ENCODE measurements at regions not wholly inside any gene's neighbourhood (a gene's known extent, or its start where the extent isn't known, plus 50 kb on each side); places are given as distances from the start of the nearest gene placed in this dataset.

- DNase-seq = no peak
Observed at GRCh38 chr14:86902176-86902950, 1090.6 kb downstream of the GALC start.

DNA sequence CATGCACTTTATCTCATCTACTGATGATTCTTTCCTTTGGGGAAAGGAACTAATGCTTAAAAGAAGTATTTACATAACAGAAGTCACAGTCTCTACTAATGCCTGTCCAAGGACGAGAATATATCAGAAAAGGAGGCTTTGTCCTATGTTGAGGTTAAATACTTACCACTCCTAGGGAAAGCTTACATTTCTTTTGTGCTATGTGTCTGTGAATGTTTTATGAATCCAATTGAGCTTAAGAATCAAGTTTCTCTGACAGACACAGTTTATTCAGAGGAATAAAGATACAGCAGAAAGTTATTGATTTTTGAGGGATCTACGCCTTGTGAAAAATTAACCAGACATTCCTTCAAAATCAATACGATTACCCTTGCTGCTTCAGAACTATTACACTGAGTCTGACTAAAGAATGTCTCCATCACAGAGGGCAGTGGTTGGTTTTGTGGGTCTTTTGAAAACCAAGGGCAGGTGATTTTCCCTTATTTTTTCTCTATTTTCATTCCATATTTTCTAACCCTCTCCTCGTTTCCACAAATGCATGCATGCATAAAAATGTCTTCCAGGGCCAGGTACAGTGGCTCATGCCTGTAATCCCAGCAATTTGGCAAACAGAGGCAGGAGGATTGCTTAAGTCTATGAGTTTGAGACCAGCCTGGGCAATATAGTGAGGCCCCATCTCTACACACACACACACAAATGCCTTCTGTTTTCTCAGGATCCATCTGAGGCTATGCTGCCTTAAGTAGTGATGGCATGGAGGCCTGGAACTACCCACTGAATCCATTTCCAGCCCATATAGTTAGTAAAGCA lies 1095.1 kb downstream of the GALC start:
- DNase-seq = no peak

DNA sequence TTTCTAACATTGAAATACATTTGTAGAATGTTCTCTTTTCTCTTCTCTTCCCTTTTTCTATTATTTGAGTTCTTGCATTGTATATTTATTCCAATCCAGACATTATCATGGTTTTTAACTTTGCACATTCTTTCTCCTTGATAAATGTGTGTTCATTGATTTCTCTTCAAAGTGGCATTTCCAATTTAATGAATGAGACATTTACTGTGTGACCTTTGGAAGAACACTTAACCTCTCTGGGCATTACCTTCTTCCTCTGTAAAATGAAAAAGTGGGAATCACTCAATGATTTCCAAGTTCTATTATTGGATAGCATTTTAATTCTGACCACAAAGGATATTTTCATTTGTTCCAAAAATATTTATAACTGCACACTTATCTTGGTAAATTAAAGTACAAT lies 1095.8 kb downstream of the GALC start:
- DNase-seq = no peak

- DNase-seq = no peak
Observed at GRCh38 chr14:86896701-86897100, 1096.3 kb downstream of the GALC start.

- DNase-seq = no peak
Observed at GRCh38 chr14:86892152-86892956, 1100.6 kb downstream of the GALC start.

DNA sequence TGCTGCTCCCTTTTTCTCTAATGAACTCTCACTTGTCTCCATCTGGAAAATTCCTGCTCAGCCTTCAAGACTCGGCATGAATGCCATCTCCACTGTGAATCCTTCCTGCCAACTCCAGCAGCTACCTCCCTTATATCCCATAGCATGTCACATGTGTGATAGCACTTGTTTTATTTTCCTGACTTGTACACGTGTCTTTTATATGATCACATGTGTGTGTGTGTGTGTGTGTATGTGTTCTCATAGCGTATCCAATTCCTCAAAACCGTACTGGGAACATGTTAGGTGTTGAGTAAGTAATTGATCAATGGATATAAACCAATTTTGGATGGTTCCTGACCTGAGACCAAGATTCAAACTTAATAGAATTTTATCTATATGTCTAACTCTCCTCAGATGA lies 1107.7 kb downstream of the GALC start:
- DNase-seq = no peak

DNA sequence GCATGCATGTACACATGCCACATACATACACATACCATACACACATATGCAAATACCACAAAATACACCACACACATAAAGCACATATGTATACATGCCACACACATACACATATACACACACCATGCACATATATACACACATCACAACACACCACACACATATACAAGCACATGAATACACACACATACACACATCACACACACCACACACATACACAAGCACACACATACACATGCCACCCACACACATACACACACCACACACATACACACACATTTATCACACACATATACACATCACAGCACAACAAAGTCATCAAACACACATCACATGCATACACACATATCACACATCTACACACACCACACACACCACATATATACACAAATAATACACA lies 1108.5 kb downstream of the GALC start:
- no peak for DNase-seq

DNA sequence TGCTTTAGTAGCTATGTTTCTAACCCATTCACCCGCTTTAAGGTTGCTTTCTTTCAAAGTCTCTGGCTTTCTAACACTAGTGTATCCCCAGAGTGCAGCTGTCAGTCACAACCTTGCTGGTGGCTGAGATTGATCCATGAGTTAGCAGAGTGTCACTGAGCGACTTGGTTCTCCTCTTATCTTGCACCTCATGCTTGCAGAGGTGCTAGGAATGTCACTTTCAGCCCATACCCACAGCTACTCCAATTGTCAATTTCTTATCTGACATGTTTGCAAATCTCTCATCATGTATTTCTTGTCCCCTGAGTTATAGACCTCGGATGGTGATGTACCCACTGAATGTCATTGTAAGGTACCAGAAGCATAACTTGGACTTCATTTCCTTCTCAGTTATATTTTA lies 1110.2 kb downstream of the GALC start:
- DNase-seq = no peak

GRCh38 chr14:86865934-86866333 lies 1127.0 kb downstream of the GALC start:
- DNase-seq = no peak

DNA sequence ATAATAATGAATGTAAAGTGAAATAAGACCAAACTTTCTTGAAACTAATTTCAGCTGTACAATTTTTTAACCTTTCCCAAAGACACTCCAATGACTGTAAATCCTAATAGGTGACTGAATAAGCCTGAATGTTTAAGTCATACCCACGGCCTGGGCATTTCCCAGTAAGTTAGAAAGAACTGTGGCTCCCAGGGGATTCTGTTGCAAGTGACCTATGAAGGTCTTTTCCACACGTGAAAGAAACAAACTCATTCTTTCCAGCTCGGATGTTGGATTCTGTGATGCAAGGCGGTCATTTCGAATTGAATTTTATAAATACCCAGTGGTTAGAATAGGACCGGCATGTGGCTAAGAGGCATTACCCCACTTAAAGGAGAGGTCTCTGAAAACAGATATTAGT lies 1134.4 kb downstream of the GALC start:
- no peak for DNase-seq

DNA sequence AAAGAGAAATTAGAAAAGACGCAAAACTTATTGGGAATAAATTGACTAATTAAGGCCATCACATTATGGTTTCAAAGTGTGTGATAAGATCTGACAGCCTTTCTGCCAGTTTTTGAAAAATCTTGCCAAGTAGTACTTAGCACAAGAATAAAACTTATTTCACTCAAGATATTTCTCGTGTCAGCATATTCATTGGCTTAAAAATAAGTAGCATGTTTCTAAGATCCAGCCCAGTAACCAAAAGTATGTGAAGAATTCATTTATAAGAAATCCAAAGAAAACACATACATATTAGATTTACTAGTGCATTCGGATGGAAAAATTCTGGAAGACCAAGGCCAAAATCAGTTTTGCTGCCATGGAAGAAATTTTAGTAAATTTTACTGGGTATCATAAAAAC lies 1135.0 kb downstream of the GALC start:
- DNase-seq = peak; percentile 9

- no peak for DNase-seq
Observed at GRCh38 chr14:86852530-86852929, 1140.5 kb downstream of the GALC start.

GRCh38 chr14:86847140-86847539 lies 1145.8 kb downstream of the GALC start:
- DNase-seq = no peak

- no peak for DNase-seq
Observed at GRCh38 chr14:86838363-86838762, 1154.6 kb downstream of the GALC start.

DNA sequence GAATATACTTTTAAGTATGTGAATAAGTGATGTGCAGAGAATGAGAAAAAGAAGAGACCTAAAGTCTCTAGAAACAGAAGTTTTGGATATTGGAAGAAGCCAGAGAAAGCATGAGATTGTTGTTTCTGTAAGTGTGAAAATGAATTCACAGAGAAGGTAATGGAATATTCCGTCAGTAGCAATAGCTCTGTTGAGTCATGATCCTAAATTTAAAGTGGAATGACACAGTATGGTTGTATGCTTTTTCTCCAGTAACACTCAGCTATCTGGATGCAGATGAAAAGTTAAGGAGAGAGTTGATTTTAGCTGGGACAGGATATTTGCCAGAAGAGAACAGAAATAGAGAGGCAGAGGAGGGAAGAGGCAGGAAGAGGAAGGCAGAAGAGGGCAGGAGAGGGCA lies 1166.3 kb downstream of the GALC start:
- DNase-seq = no peak

DNA sequence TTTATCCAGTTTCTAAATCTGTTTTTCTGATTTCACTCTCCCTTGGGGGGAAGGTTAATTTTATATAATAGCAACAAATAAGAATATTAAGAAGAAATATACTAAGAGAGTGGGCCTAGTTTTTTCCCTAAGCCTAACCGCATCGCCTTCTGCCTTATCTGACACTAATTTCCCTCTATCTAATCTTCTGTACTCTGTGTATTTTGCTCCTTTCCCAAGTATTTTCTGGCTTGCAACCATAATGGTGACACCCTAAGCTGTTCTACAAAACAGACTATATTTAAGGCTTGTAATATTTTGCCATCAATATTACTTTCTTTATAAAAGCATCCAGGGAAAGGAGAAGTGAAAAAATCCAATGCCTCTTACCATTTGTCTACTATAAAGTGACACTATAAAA lies 1168.8 kb downstream of the GALC start:
- no peak for DNase-seq

DNA sequence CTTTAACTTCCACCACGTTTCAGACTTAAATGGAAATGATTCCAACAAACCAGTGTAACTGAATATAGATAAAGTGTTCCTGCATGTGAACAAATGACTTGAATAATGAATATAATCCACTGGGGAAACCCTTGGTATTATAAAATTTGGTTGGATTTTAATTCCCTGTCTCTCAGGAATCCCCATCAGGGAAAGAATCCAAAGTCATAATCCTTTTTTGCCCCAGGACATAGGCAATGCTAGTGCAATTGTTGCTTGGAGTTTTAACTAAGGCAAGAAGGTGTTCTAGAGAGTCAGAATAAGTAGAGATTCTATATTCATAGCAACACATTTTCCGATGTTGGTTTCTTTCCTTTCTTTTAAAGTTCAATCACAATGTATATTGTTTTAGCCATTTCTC lies 1169.4 kb downstream of the GALC start:
- DNase-seq = no peak

DNA sequence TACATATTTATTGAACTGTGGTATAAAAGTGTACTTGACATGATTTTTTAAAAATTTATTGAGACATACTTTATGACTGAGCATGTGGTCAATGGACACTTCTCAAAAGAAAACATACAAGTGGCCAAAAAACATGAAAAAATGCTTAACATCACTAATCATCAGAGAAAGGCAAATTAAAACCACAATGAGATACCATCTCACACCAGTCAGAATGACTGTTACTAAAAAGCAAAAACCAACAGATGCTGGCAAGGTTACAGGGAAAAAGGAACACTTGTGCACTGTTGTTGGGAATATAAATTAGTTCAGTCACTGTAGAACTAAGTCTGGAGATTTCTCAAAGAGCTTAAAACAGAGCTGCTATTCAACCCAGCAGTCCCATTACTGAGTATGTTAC lies 1177.6 kb downstream of the GALC start:
- no peak for DNase-seq

DNA sequence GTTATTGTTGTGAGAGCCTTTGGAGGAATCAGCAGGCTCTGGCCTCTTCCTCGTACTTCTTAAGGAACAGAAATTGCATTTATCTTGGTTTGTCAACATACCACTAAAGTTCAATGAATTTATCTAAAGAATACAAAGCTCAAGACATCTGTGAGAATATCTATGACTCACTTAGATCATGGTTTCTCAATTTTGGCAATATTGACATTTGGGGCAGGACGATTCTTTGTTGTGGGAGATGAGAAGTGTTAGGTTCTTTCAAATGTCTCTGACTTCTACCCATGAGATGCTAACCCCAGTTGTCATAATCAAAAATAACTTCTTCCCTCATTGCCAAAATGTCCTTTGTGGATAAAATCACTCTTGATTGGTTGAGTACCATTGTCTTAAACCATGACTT lies 1190.3 kb downstream of the GALC start:
- DNase-seq = no peak

DNA sequence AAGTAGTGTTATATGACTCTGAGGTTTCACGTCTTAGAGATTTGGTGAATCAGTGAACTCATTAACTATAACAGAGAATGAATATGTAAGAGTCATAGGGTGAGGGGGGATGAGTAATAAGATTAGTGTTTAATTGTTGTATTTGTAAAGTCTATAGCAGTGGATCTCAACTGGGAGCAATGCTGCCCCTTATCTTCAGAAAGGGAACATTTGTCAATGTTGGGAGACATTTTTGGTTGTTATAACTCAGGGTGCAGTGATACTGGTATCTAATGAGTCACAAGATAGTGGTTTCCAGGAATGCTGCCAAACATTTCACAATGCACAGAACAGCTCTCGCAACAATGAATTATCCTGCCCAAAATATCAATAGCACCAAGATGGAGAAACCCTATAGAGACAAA lies 1193.7 kb downstream of the GALC start:
- DNase-seq = no peak

- DNase-seq = no peak
Observed at GRCh38 chr14:86798330-86798729, 1194.7 kb downstream of the GALC start.

DNA sequence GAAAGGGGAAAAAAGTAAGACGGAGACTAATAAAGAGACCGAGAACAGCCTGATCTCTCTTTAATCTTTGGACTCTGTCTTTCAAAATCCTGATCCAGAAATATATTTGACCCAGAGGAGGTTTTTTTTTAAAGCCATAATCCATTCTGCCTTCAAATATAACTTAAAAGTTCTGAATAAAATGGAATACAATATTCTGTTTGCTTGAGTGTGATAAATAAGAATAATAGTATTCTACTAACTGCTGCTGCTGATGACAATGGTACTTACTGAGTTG lies 1196.0 kb downstream of the GALC start:
- DNase-seq = no peak
